ELR (cell line): ENCODE measurements at regions not wholly inside any gene's neighbourhood (a gene's known extent, or its start where the extent isn't known, plus 50 kb on each side); places are given as distances from the start of the nearest gene placed in this dataset.

ENCODE experiments used
- DNase-seq: peaks from one replicate; pipeline ENCODE4 v3.0.0-alpha.2; 2015; ENCODE audit warnings: low read depth

DNA sequence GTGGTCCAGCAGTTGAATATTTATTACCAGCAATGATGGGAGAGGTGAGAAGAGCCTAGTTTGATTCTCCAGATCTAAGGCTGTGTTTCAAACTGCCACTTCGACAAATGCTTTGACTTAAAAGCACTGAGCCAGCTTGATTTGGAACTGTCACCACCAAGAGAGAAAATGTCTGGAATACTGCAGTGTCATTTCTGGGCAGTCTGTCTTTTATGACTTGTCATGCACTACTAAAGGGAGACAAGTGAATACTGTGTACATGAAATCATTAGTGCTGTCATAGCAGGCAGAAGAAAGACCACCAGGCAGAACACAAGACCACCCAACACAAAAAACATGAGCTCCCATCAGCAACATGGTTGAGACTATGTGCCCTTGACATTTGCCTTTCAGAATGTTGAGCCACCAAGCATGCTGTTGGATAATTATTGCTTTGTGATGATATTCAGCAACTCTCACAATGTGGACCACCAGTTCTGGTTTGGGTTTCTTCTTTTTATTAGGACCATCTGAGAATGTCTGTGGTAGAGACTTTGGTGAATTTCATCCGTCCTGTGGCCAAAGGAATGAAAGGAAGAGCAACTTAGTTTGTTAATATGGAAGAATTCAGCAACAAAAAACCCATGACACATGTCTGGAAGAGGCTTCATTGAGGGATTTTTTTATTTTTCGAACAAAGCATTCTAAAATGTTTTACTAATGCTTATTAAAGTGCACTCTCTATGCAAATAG is 125.8 kb downstream of the NTMT2 start:
- no peak for DNase-seq

DNA sequence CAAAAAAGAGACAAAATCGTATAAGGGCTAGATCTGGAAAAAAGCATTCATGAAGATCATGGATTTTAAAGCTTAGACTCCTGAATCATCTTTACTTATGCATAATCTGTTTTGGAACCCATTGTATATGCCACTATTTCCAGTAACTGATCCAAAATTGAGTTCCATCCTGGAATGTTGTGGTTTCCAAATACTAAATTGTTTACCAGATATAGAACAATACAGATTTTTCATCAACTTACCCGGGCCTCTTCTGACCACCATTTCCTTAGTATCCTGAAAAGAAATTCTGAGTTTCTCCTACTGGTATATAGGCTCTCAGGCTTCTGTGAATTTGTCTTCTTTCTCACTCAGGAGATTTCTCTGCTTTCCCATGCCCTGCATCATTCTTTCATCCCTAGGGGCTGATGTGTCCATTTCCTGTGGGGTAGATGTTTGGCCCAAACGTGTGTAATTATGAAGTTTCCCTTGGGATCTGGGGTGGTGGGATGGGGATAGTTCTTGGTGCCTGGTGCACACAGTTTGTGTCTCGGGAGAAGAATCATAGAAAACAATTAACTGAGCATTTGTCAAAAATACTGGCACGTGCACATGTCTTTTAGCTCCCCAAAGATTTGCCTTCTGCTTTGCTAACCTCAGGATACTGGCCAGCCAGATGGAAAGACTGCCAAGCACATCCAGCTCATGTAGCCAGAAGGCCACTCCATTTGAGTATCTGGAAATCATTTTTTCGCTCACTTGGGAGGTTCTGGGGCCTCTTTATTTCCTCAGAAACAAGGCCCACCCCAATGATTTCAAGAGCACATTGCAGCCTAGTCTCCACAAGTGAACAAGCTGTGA is 127.8 kb downstream of the NTMT2 start:
- DNase-seq: no peak

DNA sequence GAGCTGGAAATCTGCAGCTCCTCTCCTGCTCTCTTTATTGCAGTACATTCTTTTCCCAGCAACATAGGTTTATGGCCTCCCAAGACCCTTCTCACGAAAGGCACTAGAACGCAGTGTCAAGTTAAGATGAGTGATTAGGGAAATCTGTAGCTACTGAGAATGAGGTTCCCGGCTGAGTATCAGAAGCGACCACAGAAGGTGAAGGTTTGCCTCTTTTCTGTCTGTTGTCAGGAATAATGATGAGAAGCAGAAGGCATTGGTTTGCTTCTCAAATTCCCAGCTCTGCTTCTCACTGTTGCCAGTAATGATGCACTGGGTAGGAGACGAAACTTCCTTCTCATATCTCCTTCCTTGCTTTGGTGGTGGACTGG is 128.4 kb downstream of the NTMT2 start:
- DNase-seq: no peak

DNA sequence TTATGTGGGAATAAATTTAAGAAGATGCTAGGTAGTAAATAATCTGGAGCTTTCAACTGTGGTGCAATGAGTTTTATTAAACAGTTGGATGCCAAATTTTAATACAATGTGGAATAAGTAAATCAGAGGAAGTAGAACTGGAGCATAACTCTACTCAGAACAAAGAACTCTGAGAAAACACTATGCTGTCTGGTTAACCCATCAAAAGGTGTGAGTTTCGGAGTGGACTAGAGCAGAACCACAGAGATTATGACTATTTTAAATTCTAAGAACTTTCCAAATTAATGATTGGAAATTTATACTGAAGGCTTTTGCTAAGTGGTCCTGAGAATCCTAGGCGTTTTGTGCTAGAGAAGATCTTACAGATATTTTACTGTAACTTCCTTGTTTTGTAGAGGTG is 132.2 kb downstream of the NTMT2 start:
- no peak for DNase-seq

GRCh38 chr1:170284016-170284415 is 138.3 kb downstream of the NTMT2 start:
- DNase-seq: no peak

- no peak for DNase-seq
Measured at GRCh38 chr1:170284512-170284911, 138.8 kb downstream of the NTMT2 start.

DNA sequence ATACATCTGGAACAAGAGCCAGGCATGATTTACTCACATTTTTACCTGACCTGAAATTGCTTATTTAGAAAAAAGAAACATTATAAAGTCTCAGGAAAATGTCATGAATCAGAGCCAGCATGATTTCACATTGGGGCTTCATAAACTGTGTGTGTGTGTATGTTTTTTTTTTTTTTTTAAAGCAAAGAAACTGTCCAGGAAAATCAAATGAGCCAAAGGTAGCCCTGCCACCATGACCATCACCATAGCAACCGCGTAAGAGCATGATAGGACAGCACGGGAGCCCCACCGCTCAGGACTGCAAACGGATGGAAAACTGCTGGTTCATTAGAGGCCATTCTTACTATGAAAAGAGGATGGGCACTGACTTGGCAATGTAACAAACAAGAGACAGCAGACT is 139.2 kb downstream of the NTMT2 start:
- no peak for DNase-seq

GRCh38 chr1:170288155-170288554 is 142.4 kb downstream of the NTMT2 start:
- DNase-seq: no peak

- no peak for DNase-seq
Measured at GRCh38 chr1:170290276-170290675, 144.5 kb downstream of the NTMT2 start.

- no peak for DNase-seq
Measured at GRCh38 chr1:170290991-170291390, 145.2 kb downstream of the NTMT2 start.

GRCh38 chr1:170291516-170291915 is 145.8 kb downstream of the NTMT2 start:
- DNase-seq: no peak

GRCh38 chr1:170296211-170296610 is 150.5 kb downstream of the NTMT2 start:
- DNase-seq: no peak

DNA sequence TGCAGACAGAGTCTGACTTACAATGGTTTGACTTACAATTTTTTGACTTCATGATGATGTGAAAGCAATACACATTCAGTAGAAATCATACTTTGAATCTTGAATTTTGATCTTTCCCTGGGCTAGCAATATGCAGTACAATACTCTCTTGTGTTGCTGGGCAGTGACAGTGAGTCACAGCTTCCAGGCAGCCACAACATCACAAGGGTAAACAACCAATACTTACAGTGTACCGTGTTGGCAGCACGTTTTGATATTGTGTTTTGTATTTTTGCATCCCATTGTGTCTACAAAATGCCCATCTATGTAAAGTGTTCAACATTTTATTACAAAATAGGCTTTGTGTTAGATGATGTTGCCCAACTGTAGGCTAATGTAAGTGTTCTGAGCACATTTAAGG is 150.9 kb downstream of the NTMT2 start:
- DNase-seq: peak; percentile 20

- DNase-seq: no peak
Measured at GRCh38 chr1:170301596-170301995, 155.8 kb downstream of the NTMT2 start.

DNA sequence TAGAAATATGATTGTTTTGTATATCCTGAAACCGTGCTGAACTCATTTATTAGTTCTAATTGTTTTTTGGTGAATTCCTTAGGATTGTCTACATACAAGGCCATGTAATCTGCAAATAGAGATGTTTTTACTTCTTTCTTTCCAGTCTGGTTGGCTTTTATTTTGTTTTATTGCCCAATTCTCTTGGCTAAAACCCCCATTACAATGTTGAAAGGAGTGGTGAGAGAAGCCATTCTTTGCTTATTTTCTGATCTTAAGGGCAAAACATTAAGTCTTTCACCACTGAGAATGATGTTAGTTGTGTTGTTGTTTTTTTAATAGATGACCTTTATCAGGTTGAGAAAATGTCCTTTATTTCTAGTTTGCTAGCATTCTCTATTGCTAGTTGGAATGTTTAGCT is 157.3 kb downstream of the NTMT2 start:
- no peak for DNase-seq

DNA sequence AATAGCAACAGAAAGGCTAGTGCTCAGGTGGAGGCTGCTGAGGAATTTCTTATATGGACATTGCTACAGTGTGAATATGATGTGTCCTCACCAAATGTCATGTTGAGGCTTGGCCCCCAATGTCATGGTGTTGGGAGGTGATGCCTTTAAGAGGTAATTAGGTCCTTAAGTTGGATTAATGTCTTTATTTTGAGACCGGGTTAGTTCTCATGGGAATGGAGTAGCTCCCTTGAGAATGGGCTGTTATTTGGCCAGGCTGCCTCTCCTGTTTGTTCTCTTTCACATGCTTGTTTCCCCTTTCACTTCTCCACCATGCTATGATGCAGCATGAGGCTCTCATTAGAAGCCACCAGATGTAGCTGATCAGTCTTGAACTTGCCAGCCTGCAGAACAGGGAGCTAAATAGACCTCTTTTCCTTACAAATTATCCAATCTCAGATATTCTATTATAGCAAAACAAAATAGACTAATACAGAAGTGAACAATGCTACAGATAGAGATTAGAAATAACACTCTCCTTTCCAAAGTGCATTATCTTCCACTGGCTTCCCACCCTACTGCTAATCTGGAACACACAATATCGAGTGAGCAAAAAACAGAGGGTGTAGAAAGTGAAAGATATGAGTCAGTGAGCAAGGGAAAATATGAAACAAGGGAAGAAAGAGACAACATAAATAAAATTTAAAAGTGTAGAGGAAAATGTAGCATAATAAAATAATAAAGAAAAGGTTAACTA is 160.2 kb downstream of the NTMT2 start:
- DNase-seq: no peak

DNA sequence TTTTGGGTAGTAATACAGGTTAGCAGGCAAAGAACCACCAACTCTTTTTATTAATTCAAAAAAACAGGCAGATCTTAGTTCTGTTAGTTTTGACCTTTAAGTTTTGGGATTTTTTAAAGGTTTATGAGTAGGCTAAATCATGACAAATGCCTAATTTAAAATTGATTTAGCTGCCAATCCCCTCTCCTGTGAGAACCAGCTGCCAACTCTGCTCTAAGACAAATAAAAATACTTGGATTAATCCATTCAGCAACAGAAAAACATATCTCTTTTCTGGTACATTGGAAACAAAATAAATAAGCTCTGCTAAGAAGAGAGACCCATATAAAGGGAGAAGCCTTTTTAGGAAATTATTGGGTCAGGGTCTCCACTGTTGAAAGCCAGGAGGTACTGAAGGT is 160.8 kb downstream of the NTMT2 start:
- DNase-seq: no peak

DNA sequence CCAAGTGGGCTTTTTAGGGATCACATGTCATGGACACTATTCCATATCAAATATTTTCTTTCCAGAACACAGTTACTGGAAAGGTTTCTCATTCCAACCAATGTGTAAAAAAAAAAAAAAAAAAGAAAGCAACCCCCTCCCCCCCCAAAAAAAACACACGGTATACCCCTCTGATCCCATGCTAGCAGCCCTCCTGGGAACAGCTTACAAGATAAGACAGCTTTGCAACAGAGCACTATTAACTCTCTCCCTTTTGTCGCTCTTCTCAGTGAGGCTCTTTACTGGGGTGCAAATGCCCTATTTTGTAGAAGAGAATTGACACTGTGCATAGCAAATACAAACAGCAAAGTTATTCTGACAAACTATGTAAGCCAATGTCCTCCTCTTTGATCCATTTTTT is 161.2 kb downstream of the NTMT2 start:
- no peak for DNase-seq

- DNase-seq: peak; percentile 67
Measured at GRCh38 chr1:170307426-170307825, 161.7 kb downstream of the NTMT2 start.

GRCh38 chr1:170309389-170310013 is 163.7 kb downstream of the NTMT2 start:
- peak; percentile 93 for DNase-seq

- peak; percentile 55 for DNase-seq
Measured at GRCh38 chr1:170310014-170310405, 164.3 kb downstream of the NTMT2 start.

DNA sequence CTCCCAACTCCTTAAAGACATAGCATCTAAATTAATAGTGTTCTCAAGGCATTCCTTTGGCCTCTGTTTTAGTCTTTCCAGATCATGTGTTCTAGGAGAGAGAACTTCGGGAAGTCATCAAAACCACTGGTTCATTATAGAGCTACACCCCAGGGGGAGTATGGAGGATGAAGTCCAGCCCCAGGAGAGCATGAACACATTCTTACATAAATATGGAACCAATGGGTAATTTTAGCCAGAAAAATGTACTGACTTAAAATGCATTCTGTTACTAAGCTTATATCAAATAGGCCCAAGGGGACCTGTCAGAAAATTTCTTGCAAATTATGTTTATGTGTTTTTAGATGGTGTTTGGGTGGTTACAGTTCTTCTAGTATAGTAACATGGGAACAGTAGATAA is 165.2 kb downstream of the NTMT2 start:
- no peak for DNase-seq
